ENCODE measurements at regions not wholly inside any gene's neighbourhood (a gene's known extent, or its start where the extent isn't known, plus 50 kb on each side); places are given as distances from the start of the nearest gene placed in this dataset.

DNA sequence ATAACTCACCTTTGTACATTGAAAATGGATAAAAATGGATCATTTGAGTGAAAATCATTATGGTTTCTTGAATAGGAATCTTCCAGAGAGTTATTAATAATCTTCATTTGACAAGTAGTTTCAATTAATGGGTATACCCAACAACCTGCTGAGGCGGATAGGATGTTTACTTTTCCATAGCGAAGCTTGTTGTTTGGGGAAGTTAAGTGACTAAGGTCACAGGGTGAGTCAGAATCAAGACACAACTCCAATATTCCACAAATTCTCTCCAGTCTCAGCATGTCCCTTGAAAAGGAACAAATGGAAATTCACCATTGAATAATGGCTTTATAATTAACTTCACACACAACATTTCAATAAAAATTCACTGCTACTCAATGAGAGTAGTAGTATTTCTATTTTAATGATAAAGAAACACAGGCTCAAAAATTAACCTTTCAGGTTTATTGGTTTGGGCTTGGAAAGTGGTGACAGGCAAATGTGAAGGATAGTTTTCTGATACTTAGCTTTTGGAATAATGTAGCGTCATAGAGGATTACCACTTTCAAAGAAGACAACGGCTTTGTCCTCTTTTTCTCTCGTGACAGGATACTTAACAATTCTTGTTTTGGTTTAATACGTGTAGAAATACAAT lies 211.3 kb downstream of the GPD2 start:
- Histone ChIP-seq H3K23ac (ENCODE audit: low read depth, low read length, poor library complexity) (no peak overlapping the region), H3K4me2 (ENCODE audit: insufficient read depth, low read length, poor library complexity, severe bottlenecking) (no peak overlapping the region), H3K79me1 (ENCODE audit: low read depth, low read length) (no peaks in the 10 kb centered on the region), H3K4me1 (ENCODE audit: control insufficient read depth in 2 of 2, insufficient read depth in 1 of 2, low read depth in 1 of 2, low read length in 2 of 2) (peaks cover 0 to 2% of the 10 kb centered on the region in 2 donors), H2BK120ac (ENCODE audit: low read depth, low read length) (no peak overlapping the region), H3K36me3 (replicated peaks in 1 of 2; ENCODE audit: control insufficient read depth in 2 of 2, insufficient read depth in 2 of 2, low read length in 2 of 2) (no peaks in the 10 kb centered on the region), H3K9ac (ENCODE audit: low read depth, low read length, poor library complexity) (no peak overlapping the region), H2BK5ac (ENCODE audit: low read length) (no peak overlapping the region), H2BK15ac (ENCODE audit: low read length) (no peak overlapping the region), H3K27me3 (ENCODE audit: control insufficient read depth in 3 of 3, insufficient read depth in 3 of 3, low read depth in 1 of 3, low read length in 3 of 3) (no peaks in the 10 kb centered on the region), H2AK5ac (ENCODE audit: low read depth, low read length) (no peak overlapping the region), H3K4ac (ENCODE audit: low read length) (no peak overlapping the region), H3K4me3 (ENCODE audit: low read length in 2 of 2) (no peak overlapping the region), H3K27ac (replicated peaks; ENCODE audit: low read length) (no peak overlapping the region), H2AFZ (ENCODE audit: low read length) (no peak overlapping the region), H3K14ac (ENCODE audit: low read length) (no peak overlapping the region), H3K9me3 (replicated peaks in 1 of 2; ENCODE audit: control insufficient read depth in 2 of 2, insufficient read depth in 1 of 2, low read depth in 1 of 2, low read length in 2 of 2) (no peaks in the 10 kb centered on the region), H4K91ac (ENCODE audit: low read depth, low read length, poor library complexity) (no peak overlapping the region), H3K18ac (ENCODE audit: low read length) (no peak overlapping the region), H4K8ac (ENCODE audit: low read depth, low read length) (no peak overlapping the region), H2BK12ac (ENCODE audit: low read length) (no peak overlapping the region)
- no peak for DNase-seq (ENCODE audit: low spot score)
- WGBS, 2 donors (ENCODE audit: extremely low coverage in 2 of 2, insufficient read length in 2 of 2, insufficient replicate concordance in 1 of 2) = no CpG with 5 or more reads among the region's 6 CpGs

DNA sequence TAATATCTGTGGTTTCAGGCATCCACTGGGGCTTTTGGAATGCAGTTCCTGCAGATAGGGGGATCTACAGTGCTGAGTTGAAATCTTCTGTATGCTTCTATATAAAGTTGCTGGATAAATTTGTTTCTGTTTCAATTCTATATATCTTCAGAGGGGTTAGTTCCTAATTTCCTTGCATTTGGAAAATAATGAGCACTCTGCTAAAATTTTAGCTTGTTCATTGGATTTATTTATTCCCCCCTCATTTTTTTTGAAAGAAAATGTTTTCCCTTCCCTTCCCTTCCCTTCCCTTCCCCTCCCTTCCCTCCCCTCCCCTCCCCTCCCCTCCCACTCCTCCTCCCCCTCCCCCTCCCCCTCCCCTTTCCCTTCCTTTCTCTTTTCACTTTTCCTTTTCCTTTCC lies 212.3 kb downstream of the GPD2 start:
- H4K91ac ChIP-seq (ENCODE audit: low read depth, low read length, poor library complexity) = no peak overlapping the region
- H3K4ac ChIP-seq (ENCODE audit: low read length) = no peak overlapping the region
- no peak overlapping the region for H3K9ac ChIP-seq (ENCODE audit: low read depth, low read length, poor library complexity)
- no peaks in the 10 kb centered on the region for H3K36me3 ChIP-seq (replicated peaks in 1 of 2; ENCODE audit: control insufficient read depth in 2 of 2, insufficient read depth in 2 of 2, low read length in 2 of 2)
- no peak overlapping the region for H2BK5ac ChIP-seq (ENCODE audit: low read length)
- H3K79me1 ChIP-seq (ENCODE audit: low read depth, low read length) = no peaks in the 10 kb centered on the region
- H3K14ac ChIP-seq (ENCODE audit: low read length) = no peak overlapping the region
- no peaks in the 10 kb centered on the region for H3K27me3 ChIP-seq (ENCODE audit: control insufficient read depth in 3 of 3, insufficient read depth in 3 of 3, low read depth in 1 of 3, low read length in 3 of 3)
- H2BK12ac ChIP-seq (ENCODE audit: low read length) = no peak overlapping the region
- no peak overlapping the region for H2BK120ac ChIP-seq (ENCODE audit: low read depth, low read length)
- H3K23ac ChIP-seq (ENCODE audit: low read depth, low read length, poor library complexity) = no peak overlapping the region
- H3K18ac ChIP-seq (ENCODE audit: low read length) = no peak overlapping the region
- H2BK15ac ChIP-seq (ENCODE audit: low read length) = no peak overlapping the region
- H3K9me3 ChIP-seq (replicated peaks in 1 of 2; ENCODE audit: control insufficient read depth in 2 of 2, insufficient read depth in 1 of 2, low read depth in 1 of 2, low read length in 2 of 2) = no peaks in the 10 kb centered on the region
- H3K4me2 ChIP-seq (ENCODE audit: insufficient read depth, low read length, poor library complexity, severe bottlenecking) = no peak overlapping the region
- H2AFZ ChIP-seq (ENCODE audit: low read length) = no peak overlapping the region
- H3K27ac ChIP-seq (replicated peaks; ENCODE audit: low read length) = no peak overlapping the region
- no peak overlapping the region for H3K4me3 ChIP-seq (ENCODE audit: low read length in 2 of 2)
- H3K4me1 ChIP-seq (ENCODE audit: control insufficient read depth in 2 of 2, insufficient read depth in 1 of 2, low read depth in 1 of 2, low read length in 2 of 2) = peaks cover 0 to 2% of the 10 kb centered on the region in 2 donors
- DNase-seq (ENCODE audit: low spot score) = no peak
- no peak overlapping the region for H2AK5ac ChIP-seq (ENCODE audit: low read depth, low read length)
- no peak overlapping the region for H4K8ac ChIP-seq (ENCODE audit: low read depth, low read length)

DNA sequence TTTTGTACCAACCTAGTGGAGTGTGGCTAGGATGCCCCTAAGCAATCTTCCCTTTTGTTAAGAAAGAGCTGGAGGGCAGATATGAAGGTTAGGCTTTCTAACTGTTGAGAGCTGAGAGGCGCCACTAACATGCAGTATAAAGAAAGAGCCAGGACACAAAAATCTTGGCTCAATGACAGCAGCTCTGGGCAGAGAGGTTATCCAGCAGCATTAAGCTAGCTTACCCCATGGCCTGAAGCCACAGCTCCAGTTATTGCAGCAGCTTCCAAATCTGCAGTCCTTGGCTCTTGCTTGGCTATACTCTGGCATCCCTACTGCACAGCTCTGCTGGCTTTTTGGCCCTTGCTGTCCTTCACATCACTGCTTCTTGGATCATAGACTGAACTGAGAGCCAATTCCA lies 213.4 kb downstream of the GPD2 start:
- H2BK15ac ChIP-seq (ENCODE audit: low read length) = no peak overlapping the region
- H3K4me1 ChIP-seq (ENCODE audit: control insufficient read depth in 2 of 2, insufficient read depth in 1 of 2, low read depth in 1 of 2, low read length in 2 of 2) = peaks cover 0 to 2% of the 10 kb centered on the region in 2 donors
- no peak overlapping the region for H3K9ac ChIP-seq (ENCODE audit: low read depth, low read length, poor library complexity)
- H3K14ac ChIP-seq (ENCODE audit: low read length) = no peak overlapping the region
- no peak overlapping the region for H3K4me2 ChIP-seq (ENCODE audit: insufficient read depth, low read length, poor library complexity, severe bottlenecking)
- H3K79me1 ChIP-seq (ENCODE audit: low read depth, low read length) = no peaks in the 10 kb centered on the region
- H3K4ac ChIP-seq (ENCODE audit: low read length) = no peak overlapping the region
- no peak overlapping the region for H3K27ac ChIP-seq (replicated peaks; ENCODE audit: low read length)
- H2BK5ac ChIP-seq (ENCODE audit: low read length) = no peak overlapping the region
- H4K8ac ChIP-seq (ENCODE audit: low read depth, low read length) = no peak overlapping the region
- no peaks in the 10 kb centered on the region for H3K36me3 ChIP-seq (replicated peaks in 1 of 2; ENCODE audit: control insufficient read depth in 2 of 2, insufficient read depth in 2 of 2, low read length in 2 of 2)
- H3K9me3 ChIP-seq (replicated peaks in 1 of 2; ENCODE audit: control insufficient read depth in 2 of 2, insufficient read depth in 1 of 2, low read depth in 1 of 2, low read length in 2 of 2) = no peaks in the 10 kb centered on the region
- H2BK120ac ChIP-seq (ENCODE audit: low read depth, low read length) = no peak overlapping the region
- no peaks in the 10 kb centered on the region for H3K27me3 ChIP-seq (ENCODE audit: control insufficient read depth in 3 of 3, insufficient read depth in 3 of 3, low read depth in 1 of 3, low read length in 3 of 3)
- no peak overlapping the region for H3K23ac ChIP-seq (ENCODE audit: low read depth, low read length, poor library complexity)
- no peak for DNase-seq (ENCODE audit: low spot score)
- H2AK5ac ChIP-seq (ENCODE audit: low read depth, low read length) = no peak overlapping the region
- H2AFZ ChIP-seq (ENCODE audit: low read length) = no peak overlapping the region
- no peak overlapping the region for H4K91ac ChIP-seq (ENCODE audit: low read depth, low read length, poor library complexity)
- no CpG with 5 or more reads among the region's 1 CpG for WGBS, 2 donors (ENCODE audit: extremely low coverage in 2 of 2, insufficient read length in 2 of 2, insufficient replicate concordance in 1 of 2)
- H3K4me3 ChIP-seq (ENCODE audit: low read length in 2 of 2) = no peak overlapping the region
- no peak overlapping the region for H2BK12ac ChIP-seq (ENCODE audit: low read length)
- H3K18ac ChIP-seq (ENCODE audit: low read length) = no peak overlapping the region

DNA sequence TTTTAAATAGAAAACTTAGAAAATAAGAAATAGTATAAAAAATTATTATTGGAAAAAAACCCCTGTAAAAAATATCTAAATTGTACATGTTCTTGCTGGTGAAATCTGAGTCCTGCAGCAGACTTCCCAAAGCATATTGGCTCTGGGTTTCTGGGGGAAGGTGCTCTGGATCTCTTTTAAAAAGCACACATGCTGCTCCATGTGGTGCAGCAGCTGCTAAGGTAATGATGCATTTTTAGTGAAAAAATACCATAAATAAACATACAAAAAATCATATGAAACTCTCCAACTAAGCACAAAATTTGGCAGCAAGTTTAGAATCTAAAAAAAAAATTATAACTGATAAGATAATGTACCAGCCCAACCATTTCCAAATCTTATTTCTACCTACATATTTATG lies 216.5 kb downstream of the GPD2 start:
- H2BK120ac ChIP-seq (ENCODE audit: low read depth, low read length) = no peak overlapping the region
- H4K91ac ChIP-seq (ENCODE audit: low read depth, low read length, poor library complexity) = no peak overlapping the region
- H2AK5ac ChIP-seq (ENCODE audit: low read depth, low read length) = no peak overlapping the region
- H2BK5ac ChIP-seq (ENCODE audit: low read length) = no peak overlapping the region
- no peak overlapping the region for H2AFZ ChIP-seq (ENCODE audit: low read length)
- H4K8ac ChIP-seq (ENCODE audit: low read depth, low read length) = no peak overlapping the region
- no peak overlapping the region for H3K18ac ChIP-seq (ENCODE audit: low read length)
- H3K9ac ChIP-seq (ENCODE audit: low read depth, low read length, poor library complexity) = no peak overlapping the region
- H3K9me3 ChIP-seq (replicated peaks in 1 of 2; ENCODE audit: control insufficient read depth in 2 of 2, insufficient read depth in 1 of 2, low read depth in 1 of 2, low read length in 2 of 2) = no peaks in the 10 kb centered on the region
- H3K23ac ChIP-seq (ENCODE audit: low read depth, low read length, poor library complexity) = no peak overlapping the region
- no peak overlapping the region for H3K4ac ChIP-seq (ENCODE audit: low read length)
- no peak overlapping the region for H3K4me2 ChIP-seq (ENCODE audit: insufficient read depth, low read length, poor library complexity, severe bottlenecking)
- H2BK12ac ChIP-seq (ENCODE audit: low read length) = no peak overlapping the region
- DNase-seq (ENCODE audit: low spot score) = no peak
- H2BK15ac ChIP-seq (ENCODE audit: low read length) = no peak overlapping the region
- H3K79me1 ChIP-seq (ENCODE audit: low read depth, low read length) = no peaks in the 10 kb centered on the region
- no peak overlapping the region for H3K4me3 ChIP-seq (ENCODE audit: low read length in 2 of 2)
- peaks cover 0 to 2% of the 10 kb centered on the region in 2 donors for H3K4me1 ChIP-seq (ENCODE audit: control insufficient read depth in 2 of 2, insufficient read depth in 1 of 2, low read depth in 1 of 2, low read length in 2 of 2)
- H3K36me3 ChIP-seq (replicated peaks in 1 of 2; ENCODE audit: control insufficient read depth in 2 of 2, insufficient read depth in 2 of 2, low read length in 2 of 2) = no peaks in the 10 kb centered on the region
- H3K27ac ChIP-seq (replicated peaks; ENCODE audit: low read length) = no peak overlapping the region
- no peak overlapping the region for H3K14ac ChIP-seq (ENCODE audit: low read length)
- H3K27me3 ChIP-seq (ENCODE audit: control insufficient read depth in 3 of 3, insufficient read depth in 3 of 3, low read depth in 1 of 3, low read length in 3 of 3) = no peaks in the 10 kb centered on the region
